MG63 (cell line): ENCODE measurements at regions not wholly inside any gene's neighbourhood (a gene's known extent, or its start where the extent isn't known, plus 50 kb on each side); places are given as distances from the start of the nearest gene placed in this dataset.
"Not testable (repeated sequence)": the region's sequence is repeated elsewhere in the genome, so short reads cannot be mapped to it uniquely, and the experiment has no call there.

ENCODE experiments used
- DNase-seq: peaks from one replicate; pipeline ENCODE4 v3.0.0-alpha.2; 2020
- H3K27me3 ChIP-seq: fragments of 250-450 bp; sonication (Bioruptor Pico); 2 replicates; pipeline ENCODE4 v1.5.1; 2020; ENCODE audit warnings: mild to moderate bottlenecking, moderate library complexity
- H3K36me3 ChIP-seq: fragments of 250-450 bp; sonication (Bioruptor Pico); 2 replicates; pipeline ENCODE4 v1.5.1; 2020; ENCODE audit warnings: mild to moderate bottlenecking, moderate library complexity
- H3K4me3 ChIP-seq: fragments of 250-450 bp; sonication (Bioruptor Pico); 2 replicates; pipeline ENCODE4 v1.5.1; 2020; ENCODE audit warnings: mild to moderate bottlenecking, moderate library complexity
- H3K9me3 ChIP-seq: fragments of 250-450 bp; sonication (Bioruptor Pico); 2 replicates; pipeline ENCODE4 v1.5.1; 2020; ENCODE audit warnings: mild to moderate bottlenecking, moderate library complexity

DNA sequence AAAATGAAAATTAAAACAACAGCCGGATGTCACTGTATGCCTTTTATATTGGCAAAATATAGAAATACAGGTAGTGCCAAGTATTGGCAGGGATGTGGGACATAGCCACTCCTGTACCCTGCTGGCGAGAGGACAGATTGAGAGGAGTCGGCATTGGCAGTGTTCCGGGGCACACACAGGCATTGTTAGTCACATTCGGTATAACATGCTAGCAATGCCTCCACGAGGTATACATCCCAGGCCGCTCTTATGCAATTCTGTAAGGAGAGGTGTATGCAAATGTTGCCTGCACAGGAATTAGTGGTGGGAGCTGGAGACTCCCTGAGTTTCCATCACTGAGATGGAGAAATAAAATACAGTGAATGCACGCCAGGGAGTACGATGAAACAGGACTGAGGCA is 99.4 kb upstream of the DLG1 start:
- no peaks in the 10 kb centered on the region for H3K27me3 ChIP-seq
- DNase-seq, result no peak

DNA sequence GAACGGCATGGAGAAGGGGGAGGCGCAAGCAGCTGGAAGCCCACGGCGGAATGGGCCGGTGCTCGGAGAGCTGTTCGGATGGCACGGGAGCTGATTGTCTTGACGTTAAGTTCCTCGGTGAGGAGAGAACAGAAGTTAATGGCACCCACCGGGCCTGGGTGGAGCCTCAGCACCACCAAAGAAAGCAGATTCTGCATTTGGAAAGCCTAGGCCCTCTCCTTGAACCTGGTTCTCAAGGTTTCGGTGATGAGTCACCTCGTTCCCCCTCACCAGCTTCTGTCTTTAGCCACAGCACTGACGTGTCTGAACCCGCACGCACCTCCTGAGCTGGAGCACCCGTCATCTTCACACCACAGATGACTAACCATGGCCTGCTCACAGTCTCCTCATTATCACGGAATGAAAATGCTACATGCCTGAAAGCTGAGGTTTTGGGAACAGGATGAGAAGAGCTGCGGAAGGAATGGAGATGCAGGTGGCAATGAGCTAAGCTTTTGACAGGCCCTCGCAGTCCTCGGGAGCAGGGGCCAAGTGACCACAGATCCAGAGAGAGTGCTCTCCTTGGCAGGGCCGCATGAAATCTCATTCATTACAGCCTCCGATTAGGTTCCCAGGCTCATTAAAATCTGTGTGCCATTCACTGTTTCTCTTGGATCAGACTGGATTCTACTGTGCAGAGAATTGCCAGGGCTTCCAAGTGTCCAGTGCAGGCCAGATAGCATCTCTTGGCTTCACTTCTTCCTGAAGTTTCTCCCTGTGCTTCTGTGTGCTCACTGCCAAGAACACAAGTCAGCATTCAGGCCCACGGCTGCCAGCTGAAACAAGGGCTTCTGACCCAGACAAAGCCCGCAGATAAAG is 96.3 kb upstream of the DLG1 start:
- Histone ChIP-seq H3K36me3 (no peaks in the 10 kb centered on the region), H3K9me3 (no peaks in the 10 kb centered on the region), H3K4me3 (no peak overlapping the region), H3K27me3 (no peaks in the 10 kb centered on the region)
- peak; percentile 100 for DNase-seq

More for the DNA sequence above, 99.4 kb upstream of the DLG1 start:
- H3K4me3 ChIP-seq, result no peak overlapping the region
- no peaks in the 10 kb centered on the region for H3K36me3 ChIP-seq
- no peaks in the 10 kb centered on the region for H3K9me3 ChIP-seq

DNA sequence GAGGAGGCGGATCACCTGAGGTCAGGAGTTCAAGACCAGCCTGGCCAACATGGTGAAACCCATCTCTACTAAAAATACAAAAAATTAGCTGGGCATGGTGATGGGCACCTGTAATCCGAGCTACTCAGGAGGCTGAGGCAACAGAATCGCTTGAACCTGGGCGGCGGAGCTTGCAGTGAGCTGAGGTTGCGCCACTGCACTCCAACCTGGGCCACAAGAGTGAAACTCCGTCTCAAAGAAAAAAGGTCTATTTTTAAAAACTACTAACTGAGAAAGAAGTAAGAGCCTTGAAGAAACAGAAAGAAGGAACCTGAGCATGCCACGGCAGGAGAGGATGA is 95.7 kb upstream of the DLG1 start:
- H3K27me3 ChIP-seq, DNase-seq, H3K9me3 ChIP-seq, H3K4me3 ChIP-seq, H3K36me3 ChIP-seq: not testable (repeated sequence)

DNA sequence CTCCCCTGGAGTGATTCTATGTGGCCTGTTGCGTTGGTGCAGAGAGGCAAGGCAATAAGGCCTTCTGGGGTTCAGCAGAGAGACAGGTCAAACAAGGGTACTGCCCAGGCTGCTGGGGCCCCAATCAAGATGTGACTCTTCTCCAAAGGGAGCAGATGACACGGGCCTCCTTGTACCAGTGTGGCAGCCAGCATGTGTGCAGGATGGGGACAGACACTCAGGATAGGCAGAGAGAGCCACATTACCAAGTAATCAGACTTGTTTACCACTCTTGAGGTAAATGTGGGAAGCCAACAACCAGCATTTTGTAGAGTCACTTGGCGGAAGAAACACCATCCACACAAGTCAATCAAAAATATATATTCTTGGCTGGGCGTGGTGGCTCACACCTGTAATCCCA is 95.3 kb upstream of the DLG1 start:
- Histone ChIP-seq H3K4me3 (no peak overlapping the region), H3K9me3 (no peaks in the 10 kb centered on the region), H3K36me3 (no peaks in the 10 kb centered on the region), H3K27me3 (peaks cover 3% of the 10 kb centered on the region)
- no peak for DNase-seq

DNA sequence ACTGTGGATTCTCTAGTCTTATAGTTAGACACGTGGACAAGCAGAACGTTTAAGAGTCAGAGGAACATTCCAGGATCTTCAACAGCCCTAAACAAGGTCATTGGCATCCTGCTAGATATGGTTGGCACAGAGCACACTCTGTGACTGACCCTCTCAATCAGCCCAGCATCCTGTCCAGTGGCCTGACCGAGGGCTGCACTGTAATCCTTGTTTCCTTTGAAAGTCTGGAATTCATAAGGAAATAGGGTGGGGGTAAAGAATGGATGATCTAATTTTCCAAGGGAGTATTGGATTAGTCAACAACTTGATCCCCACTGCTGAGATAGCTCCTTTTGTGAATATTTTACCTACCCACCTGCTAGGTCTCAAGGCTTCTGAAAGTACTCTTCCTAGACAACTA is 94.5 kb upstream of the DLG1 start:
- Histone ChIP-seq H3K36me3 (no peaks in the 10 kb centered on the region), H3K27me3 (peaks cover 10% of the 10 kb centered on the region), H3K9me3 (no peaks in the 10 kb centered on the region), H3K4me3 (no peak overlapping the region)
- DNase-seq, result peak; percentile 88

DNA sequence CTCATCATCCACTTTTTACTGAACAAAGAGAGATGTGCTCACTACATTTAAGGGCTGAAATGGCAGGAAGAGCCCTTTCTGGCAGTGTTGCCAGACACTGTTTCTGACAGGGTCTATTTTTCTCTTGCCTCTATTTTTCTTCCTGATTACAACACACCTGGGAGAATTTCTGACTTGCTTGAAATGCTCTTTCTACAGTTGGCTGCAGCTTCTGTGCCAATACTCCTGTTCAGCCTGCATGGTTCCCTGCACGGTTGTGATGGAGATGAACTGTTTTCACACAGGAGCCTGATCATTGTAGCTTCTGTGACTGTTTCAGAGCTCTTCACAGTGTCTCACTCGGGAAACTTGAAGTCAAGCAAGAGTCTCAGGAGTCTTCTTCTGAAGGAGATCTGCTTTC is 83.0 kb upstream of the DLG1 start:
- H3K27me3 ChIP-seq, result peaks cover 13% of the 10 kb centered on the region

DNA sequence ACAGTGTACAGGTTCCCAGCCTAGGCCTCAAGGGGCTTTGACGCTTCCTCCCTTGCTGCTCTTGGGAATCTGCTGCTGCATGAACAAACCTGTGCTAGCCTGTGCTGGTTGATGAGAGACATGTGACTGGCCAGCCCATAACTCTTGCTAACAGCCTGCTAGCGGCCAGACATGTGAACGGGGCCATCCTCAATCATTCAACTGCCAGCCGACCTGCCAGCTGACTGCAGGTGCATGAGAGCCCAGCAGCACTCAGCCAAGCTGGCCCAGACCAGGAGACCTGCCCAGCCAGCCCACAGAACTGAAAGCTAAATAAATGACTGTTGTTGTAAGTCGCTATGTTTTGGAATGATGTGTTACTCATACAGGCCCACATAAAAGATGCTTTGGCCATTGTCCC is 82.4 kb upstream of the DLG1 start:
- no peaks in the 10 kb centered on the region; the same call in 1 of the 2 replicates for H3K9me3 ChIP-seq
- H3K36me3 ChIP-seq, result no peaks in the 10 kb centered on the region
- peaks cover 12% of the 10 kb centered on the region for H3K27me3 ChIP-seq
- no peak for DNase-seq
- no peak overlapping the region for H3K4me3 ChIP-seq

More for the DNA sequence above, 83.0 kb upstream of the DLG1 start:
- Histone ChIP-seq H3K36me3 (no peaks in the 10 kb centered on the region), H3K4me3 (no peak overlapping the region), H3K9me3 (no peaks in the 10 kb centered on the region; the same call in 1 of the 2 replicates)
- DNase-seq, result no peak

DNA sequence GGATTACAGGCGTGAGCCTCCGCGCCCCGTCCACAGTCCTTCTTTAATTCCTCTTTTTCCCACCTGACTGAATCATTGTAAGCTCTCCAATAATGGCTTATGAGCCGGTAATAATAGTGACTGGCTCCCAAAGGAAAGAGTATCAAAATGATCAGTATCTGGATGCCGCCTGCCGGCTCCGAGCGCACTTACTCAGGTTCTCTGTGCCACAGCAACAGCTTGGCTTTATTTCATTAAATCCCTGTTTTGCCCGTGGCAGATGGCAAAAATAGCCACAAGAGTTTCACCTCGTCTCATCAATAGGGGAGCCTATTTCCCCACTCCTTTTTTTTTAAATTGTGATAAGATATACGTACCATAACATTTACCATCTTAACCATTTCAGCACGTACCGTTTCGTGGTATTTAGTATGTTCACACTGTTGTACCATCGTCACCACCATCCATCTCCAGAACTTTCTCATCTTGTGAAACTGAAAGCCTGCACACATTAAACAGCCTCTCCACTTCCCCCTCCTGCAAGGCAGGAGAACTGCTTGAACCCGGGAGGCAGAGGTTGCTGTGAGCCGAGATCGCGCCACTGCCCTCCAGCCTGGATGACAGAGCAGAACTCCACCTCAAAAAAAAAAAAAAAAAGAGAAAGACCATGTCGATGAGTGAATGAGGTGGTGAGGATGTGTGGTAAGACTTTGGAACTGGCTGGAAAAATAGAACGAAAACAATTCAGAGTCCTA is 80.7 kb upstream of the DLG1 start:
- Histone ChIP-seq H3K4me3 (no peak overlapping the region), H3K9me3 (no peaks in the 10 kb centered on the region; the same call in 1 of the 2 replicates), H3K27me3 (no peaks in the 10 kb centered on the region), H3K36me3 (no peaks in the 10 kb centered on the region)
- no peak for DNase-seq

DNA sequence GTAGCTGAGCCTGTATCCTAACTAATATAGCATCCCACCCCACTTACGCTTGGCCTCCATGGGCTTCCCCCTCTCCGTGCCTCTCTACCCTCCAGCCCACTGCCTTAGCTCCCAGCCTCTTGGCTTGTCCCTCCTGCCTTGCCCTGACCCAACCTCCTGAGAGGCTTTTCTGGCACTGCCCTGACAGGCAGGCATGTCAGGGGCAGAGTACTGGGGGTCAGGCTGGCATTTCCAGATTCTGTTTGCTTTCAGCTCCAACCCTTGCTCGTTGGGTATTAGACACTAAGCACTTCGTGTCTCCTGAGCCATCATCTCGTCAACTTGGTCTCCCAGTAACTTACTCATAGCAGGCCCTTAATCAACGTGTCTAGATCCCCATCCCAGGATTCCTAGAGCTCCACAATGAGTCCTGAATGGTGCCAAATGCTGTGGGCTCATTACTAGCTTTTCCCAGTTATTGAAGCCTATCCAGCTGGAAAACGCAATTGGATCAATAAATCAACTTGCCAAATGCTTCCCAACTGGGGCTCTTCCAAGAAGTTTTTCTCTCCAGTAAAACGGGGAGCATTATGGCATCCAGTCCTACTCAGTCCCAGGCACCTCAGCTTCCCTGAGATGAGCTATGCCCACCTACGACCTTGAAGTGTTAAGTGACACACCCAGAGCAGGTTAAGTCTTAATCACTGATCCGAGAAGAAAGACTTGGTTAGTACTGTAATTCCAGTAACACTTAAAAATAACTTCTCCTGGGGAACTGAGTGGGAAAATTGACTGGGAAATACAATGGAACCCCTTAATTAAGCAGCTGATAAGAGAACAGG is 78.5 kb upstream of the DLG1 start:
- Histone ChIP-seq H3K27me3 (no peaks in the 10 kb centered on the region), H3K4me3 (no peak overlapping the region), H3K36me3 (no peaks in the 10 kb centered on the region), H3K9me3 (no peaks in the 10 kb centered on the region)
- DNase-seq, result no peak

DNA sequence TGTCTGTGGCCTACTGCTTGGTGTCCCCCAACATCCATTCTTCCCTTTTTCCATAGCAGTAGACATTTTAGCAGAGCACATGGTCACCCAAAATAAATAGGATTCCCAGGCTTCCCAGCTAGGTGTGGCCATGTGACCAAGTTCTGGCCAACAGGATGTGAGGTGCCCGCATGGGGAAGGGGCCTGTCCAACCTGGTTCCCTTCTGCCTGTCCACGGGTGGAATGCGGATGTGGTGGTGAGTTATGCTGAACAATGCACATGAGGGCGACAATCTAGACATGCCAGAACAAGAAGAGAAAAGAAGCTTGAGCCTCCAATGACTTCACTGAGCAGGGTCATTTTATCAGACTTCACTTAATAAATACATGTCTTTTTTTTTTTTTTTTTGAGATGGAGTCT is 77.6 kb upstream of the DLG1 start:
- Histone ChIP-seq H3K4me3 (no peak overlapping the region), H3K9me3 (no peaks in the 10 kb centered on the region), H3K27me3 (no peaks in the 10 kb centered on the region), H3K36me3 (no peaks in the 10 kb centered on the region)
- no peak for DNase-seq

DNA sequence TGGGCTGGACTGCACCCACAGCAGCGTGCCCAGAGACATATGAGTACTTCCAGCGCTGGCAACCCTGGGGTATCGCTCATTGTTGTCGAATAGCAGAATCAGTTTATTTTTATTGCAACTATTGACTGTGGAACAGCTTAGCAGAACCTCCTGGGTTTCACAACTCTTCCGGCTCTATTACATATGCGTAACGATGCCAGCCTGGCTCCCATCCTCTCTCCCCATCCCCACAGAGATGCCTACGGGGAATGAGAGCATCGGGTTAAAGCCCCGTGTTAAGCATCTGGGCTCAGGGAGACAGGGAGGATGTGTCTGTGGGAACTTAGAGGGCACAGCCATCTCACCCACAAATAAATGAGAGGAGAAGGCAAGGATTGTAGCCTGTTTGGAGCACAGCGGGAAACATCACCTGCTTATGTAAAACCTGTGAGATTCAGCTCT is 76.6 kb upstream of the DLG1 start:
- H3K4me3 ChIP-seq, result no peak overlapping the region
- peak; percentile 90 for DNase-seq
- no peaks in the 10 kb centered on the region for H3K9me3 ChIP-seq
- H3K36me3 ChIP-seq, result no peaks in the 10 kb centered on the region
- no peaks in the 10 kb centered on the region for H3K27me3 ChIP-seq

DNA sequence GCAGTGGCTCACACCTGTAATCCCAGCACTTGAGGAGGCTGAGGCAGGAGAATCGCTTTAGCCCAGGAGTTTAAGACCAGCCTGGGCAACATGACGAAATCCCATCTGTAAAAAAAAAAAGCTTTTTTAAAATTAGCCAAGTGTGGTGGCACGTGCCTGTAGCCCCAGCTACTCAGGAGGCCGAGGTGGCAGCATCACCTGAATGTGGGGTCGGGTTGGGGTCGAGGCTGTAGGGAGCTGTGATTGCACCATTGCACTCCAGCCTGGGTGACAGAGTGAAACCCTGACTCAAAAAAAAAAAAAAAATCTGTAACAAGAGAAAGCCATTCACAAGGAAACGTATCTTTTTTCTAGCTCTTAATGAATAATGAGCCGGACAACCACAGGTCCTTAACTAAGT is 74.7 kb upstream of the DLG1 start:
- Histone ChIP-seq H3K27me3 (no peaks in the 10 kb centered on the region), H3K36me3 (no peaks in the 10 kb centered on the region), H3K4me3 (no peak overlapping the region), H3K9me3 (no peaks in the 10 kb centered on the region)
- no peak for DNase-seq

DNA sequence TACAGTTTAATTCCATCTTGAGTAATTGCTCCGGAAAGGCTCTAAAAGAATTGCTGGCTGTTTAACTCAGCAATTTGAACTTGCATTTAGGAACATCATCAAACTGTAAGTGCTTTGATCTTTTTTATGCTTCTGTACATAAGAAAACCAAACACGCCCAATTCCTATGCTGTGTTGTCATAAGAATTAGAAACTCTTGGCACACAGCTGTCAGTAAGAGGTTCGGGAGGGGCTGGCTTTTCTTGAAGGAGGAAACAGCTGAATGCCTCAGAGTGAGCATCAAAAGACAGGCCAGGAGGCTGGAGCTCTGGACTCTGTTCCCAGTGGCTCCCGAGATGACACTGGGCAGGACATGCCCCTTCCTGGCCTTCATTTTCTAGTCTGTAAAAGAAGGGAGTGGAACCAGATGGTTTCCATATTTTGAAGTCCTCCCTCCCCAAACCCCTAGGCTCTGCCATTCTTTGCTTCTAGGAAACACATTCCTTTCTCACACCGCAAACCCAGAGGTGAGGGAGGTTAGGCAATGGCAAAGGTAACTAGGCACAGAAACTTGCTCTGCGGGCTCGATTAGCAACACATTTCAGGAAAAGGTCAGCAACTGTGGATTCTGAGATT is 73.7 kb upstream of the DLG1 start:
- Histone ChIP-seq H3K27me3 (no peaks in the 10 kb centered on the region), H3K9me3 (no peaks in the 10 kb centered on the region), H3K4me3 (no peak overlapping the region), H3K36me3 (no peaks in the 10 kb centered on the region)
- DNase-seq, result peak; percentile 86

DNA sequence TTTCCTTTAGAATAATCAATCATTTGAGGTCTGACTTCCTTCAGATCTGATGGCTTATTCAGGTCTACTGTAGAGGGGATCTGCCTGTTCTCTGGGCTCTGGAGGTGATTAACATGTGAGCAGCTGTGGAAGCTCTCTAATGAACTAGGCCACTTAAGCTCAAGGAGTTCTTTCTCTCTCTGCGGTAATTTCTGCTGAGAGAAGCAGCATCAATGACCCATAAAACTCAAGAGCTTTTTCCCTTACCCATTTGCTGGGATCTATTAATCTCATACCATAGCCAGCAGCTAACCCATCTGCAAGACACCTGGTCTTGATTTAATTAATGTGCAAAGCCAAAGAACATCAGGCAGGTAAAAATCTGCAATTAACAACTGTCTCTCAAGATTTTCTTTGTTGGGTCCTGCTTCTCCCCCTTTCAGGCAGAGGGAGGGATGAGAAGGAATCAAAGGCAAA is 73.2 kb upstream of the DLG1 start:
- H3K4me3 ChIP-seq, result no peak overlapping the region
- no peaks in the 10 kb centered on the region for H3K36me3 ChIP-seq
- no peaks in the 10 kb centered on the region for H3K9me3 ChIP-seq
- no peak for DNase-seq
- no peaks in the 10 kb centered on the region for H3K27me3 ChIP-seq

DNA sequence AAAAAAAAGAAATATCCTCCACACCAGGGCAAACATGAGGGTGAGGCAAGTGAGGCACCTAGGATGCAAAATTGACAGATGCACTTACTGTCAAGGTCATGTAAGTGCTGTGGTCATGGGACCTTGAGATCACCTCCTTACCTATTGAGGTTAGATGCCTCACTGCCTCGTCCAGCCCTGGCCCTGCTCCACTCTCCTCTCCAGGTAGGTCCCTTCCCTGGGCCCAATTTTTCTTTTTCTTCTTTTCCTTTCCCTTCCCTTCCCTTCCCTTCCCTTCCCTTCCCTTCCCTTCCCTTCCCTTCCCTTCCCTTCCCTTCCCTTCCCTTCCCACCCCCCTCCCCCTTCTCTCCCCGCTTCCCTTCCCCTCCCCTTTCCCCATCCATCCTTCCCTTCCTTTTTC is 71.1 kb upstream of the DLG1 start:
- H3K9me3 ChIP-seq, result no peaks in the 10 kb centered on the region
- DNase-seq, result no peak
- no peak overlapping the region for H3K4me3 ChIP-seq
- no peaks in the 10 kb centered on the region for H3K36me3 ChIP-seq
- no peaks in the 10 kb centered on the region for H3K27me3 ChIP-seq

DNA sequence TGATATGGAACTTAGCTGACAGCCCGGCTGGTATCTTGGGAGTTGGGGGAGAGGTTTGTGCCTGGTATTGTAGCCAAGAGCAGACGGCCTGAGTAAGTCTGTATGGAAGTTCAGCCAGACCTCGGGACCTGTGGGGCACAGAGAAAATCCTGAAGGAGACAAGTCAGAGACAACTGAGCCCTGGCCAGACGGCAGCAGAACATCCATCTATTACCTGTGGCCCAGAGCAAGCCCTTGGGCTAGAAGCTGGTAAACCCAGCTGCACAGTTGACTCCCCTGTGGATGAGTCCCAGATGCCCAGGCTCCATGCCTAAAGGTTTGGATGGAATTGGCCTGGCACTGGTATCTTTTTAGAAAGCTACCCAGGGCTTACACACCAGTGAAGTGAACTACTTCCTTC is 70.4 kb upstream of the DLG1 start:
- Histone ChIP-seq H3K9me3 (no peaks in the 10 kb centered on the region), H3K4me3 (no peak overlapping the region), H3K36me3 (no peaks in the 10 kb centered on the region), H3K27me3 (no peaks in the 10 kb centered on the region)
- DNase-seq, result peak; percentile 49

DNA sequence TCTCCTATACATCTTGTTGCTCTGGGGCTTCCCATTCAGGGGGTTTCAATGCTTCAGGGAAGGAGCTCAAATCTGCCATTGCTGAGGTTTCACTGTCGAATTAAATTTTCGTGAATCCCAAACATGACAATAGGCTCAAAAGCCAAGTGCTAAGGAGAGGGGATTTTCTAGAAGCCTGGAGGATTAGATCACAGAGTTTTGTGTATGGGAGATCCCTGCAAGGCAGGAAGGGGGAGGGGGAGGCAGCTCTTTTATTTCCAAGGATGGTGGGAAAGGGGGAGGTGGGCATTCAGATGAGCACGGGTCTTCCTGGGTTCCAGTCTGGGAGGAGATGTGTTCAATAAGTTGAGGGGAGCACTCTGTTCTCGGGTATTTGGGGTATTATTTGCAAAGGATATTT is 69.9 kb upstream of the DLG1 start:
- Histone ChIP-seq H3K36me3 (no peaks in the 10 kb centered on the region), H3K4me3 (no peak overlapping the region), H3K9me3 (no peaks in the 10 kb centered on the region), H3K27me3 (no peaks in the 10 kb centered on the region)
- no peak for DNase-seq
